Large intestine (tissue), 3 donors: ENCODE measurements at regions not wholly inside any gene's neighbourhood (a gene's known extent, or its start where the extent isn't known, plus 50 kb on each side); places are given as distances from the start of the nearest gene placed in this dataset.

ENCODE experiments used
- DNase-seq, 2 donors: peaks; one replicate each; pipeline versions ENCODE4 v3.0.0 to v3.0.0-alpha.2; 2013
- H3K27ac ChIP-seq: one replicate; pipeline ENCODE4 v1.5.1; 2013; ENCODE audit warnings: low read length
- H3K27me3 ChIP-seq: 2 replicates; pipeline ENCODE4 v1.6.1; 2013; ENCODE audit warnings: low read length; ENCODE audit not compliant: control insufficient read depth, insufficient read depth
- H3K36me3 ChIP-seq: 2 replicates; pipeline ENCODE4 v1.6.1; 2013; ENCODE audit warnings: low read length; ENCODE audit not compliant: control insufficient read depth, insufficient read depth
- H3K4me1 ChIP-seq: one replicate; pipeline ENCODE4 v1.6.1; 2013; ENCODE audit warnings: low read length; ENCODE audit not compliant: control insufficient read depth, insufficient read depth
- H3K4me3 ChIP-seq: one replicate; pipeline ENCODE4 v1.5.1; 2013; ENCODE audit warnings: low read length
- H3K9me3 ChIP-seq: one replicate; pipeline ENCODE4 v1.6.1; 2013; ENCODE audit warnings: mild to moderate bottlenecking, low read depth, low read length, moderate library complexity; ENCODE audit not compliant: control insufficient read depth
- WGBS: methylation state at CpG from one replicate; pipeline ENCODE4 v1.1.5; 2013; ENCODE audit warnings: low lambda C conversion rate; ENCODE audit not compliant: insufficient coverage; 5-methylcytosine and 5-hydroxymethylcytosine counted together

GRCh38 chr15:57821826-57822225 lies 115.3 kb downstream of the POLR2M start:
- 90% methylated on average over 2 of the region's 2 CpGs for WGBS

GRCh38 chr15:57823325-57823882 lies 116.9 kb downstream of the POLR2M start:
- H3K9me3 ChIP-seq: no peaks in the 10 kb centered on the region
- H3K27ac ChIP-seq: no peak overlapping the region
- no peaks in the 10 kb centered on the region for H3K27me3 ChIP-seq
- WGBS: 67% methylated on average over 1 of the region's 6 CpGs
- no peak overlapping the region for H3K4me3 ChIP-seq
- no peak for DNase-seq
- H3K36me3 ChIP-seq: no peaks in the 10 kb centered on the region
- H3K4me1 ChIP-seq: no peaks in the 10 kb centered on the region

More at GRCh38 chr15:57821826-57822225, 115.3 kb downstream of the POLR2M start:
- H3K27ac ChIP-seq: no peak overlapping the region
- no peak overlapping the region for H3K4me3 ChIP-seq
- H3K36me3 ChIP-seq: no peaks in the 10 kb centered on the region
- no peaks in the 10 kb centered on the region for H3K4me1 ChIP-seq
- no peak for DNase-seq
- no peaks in the 10 kb centered on the region for H3K9me3 ChIP-seq
- no peaks in the 10 kb centered on the region for H3K27me3 ChIP-seq

DNA sequence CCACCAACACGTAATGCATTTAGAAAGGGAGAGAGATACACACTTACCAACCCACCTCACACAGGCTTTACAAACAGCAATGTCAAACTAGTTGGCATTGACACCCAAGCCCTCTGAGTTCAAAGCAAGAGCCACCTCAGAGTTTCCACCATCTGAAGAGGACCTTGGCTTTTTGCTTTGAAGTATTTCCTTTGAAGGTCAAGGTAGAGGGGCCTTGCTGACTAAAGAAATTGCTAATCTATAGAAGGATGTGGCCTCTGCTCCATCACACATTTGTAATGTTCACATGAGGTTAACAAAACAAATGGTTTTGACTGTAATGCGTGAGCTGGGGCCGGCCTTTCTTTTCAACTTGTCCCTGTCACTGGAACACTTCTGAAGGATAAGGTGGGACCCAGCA lies 117.7 kb downstream of the POLR2M start:
- no peak for DNase-seq
- Histone ChIP-seq H3K27ac (no peak overlapping the region), H3K36me3 (no peaks in the 10 kb centered on the region), H3K9me3 (no peaks in the 10 kb centered on the region), H3K27me3 (no peaks in the 10 kb centered on the region), H3K4me1 (no peaks in the 10 kb centered on the region), H3K4me3 (no peak overlapping the region)
- WGBS: no CpG with 5 or more reads among the region's 3 CpGs

- H3K4me1 ChIP-seq: no peaks in the 10 kb centered on the region
- no peaks in the 10 kb centered on the region for H3K9me3 ChIP-seq
- no peaks in the 10 kb centered on the region for H3K27me3 ChIP-seq
- WGBS: no CpG with 5 or more reads among the region's 5 CpGs
- H3K27ac ChIP-seq: no peak overlapping the region
- no peak overlapping the region for H3K4me3 ChIP-seq
- H3K36me3 ChIP-seq: no peaks in the 10 kb centered on the region
- DNase-seq: no peak
Measured at GRCh38 chr15:57827021-57827420, 120.5 kb downstream of the POLR2M start.

- no peak overlapping the region for H3K27ac ChIP-seq
Measured at GRCh38 chr15:57827971-57828370, 121.5 kb downstream of the POLR2M start.

GRCh38 chr15:57832183-57832582 lies 125.7 kb downstream of the POLR2M start:
- Histone ChIP-seq H3K36me3 (no peaks in the 10 kb centered on the region), H3K9me3 (no peaks in the 10 kb centered on the region), H3K4me3 (no peak overlapping the region), H3K4me1 (no peaks in the 10 kb centered on the region), H3K27me3 (no peaks in the 10 kb centered on the region), H3K27ac (no peak overlapping the region)
- no CpG with 5 or more reads among the region's 1 CpG for WGBS
- DNase-seq: no peak

More at GRCh38 chr15:57827971-57828370, 121.5 kb downstream of the POLR2M start:
- Histone ChIP-seq H3K4me3 (no peak overlapping the region), H3K36me3 (no peaks in the 10 kb centered on the region), H3K9me3 (no peaks in the 10 kb centered on the region), H3K4me1 (no peaks in the 10 kb centered on the region), H3K27me3 (no peaks in the 10 kb centered on the region)
- WGBS: no CpG with 5 or more reads among the region's 2 CpGs
- no peak for DNase-seq

DNA sequence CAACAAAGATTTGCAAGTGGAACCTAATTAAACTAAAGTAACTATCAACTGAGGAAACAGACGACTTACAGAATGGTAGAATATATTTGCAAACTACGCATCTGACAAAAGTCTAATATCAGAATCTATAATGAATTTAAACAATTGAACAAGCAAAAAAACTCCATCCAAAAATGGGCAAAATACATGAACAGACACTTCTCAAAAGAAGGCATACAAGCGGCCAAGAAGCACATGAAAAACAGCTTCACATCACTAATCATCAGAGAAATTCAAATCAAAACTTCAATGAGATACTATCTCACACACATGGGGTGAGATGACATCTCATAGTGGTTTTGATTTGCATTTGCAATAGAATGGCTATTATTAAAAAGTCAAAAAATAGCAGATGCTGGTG lies 128.6 kb downstream of the POLR2M start:
- no peak for DNase-seq
- no CpG with 5 or more reads among the region's 3 CpGs for WGBS
- Histone ChIP-seq H3K36me3 (no peaks in the 10 kb centered on the region), H3K4me1 (no peaks in the 10 kb centered on the region), H3K9me3 (no peaks in the 10 kb centered on the region), H3K27me3 (no peaks in the 10 kb centered on the region), H3K4me3 (no peak overlapping the region), H3K27ac (no peak overlapping the region)

DNA sequence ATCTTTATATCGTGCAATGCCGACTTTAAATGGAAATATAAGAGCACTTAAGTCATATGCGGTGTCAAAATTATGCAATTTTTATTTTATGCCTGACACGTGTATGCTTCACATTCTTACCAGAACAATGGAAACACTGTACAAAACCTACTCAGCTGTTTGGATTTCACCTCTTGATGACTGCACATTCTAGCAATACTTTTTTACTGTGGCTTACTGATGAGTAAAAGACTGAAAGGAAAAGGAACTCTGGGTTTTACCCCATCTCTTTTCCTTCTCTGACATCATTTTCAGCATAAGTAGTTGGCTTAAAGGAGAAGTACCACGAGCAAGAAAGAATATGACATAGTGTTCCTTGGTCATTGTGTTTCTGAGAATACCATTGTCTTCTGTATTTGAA lies 142.8 kb downstream of the POLR2M start:
- no peak overlapping the region for H3K4me3 ChIP-seq
- 100% methylated on average over 4 of the region's 5 CpGs for WGBS
- DNase-seq: no peak

GRCh38 chr15:57854531-57854930 lies 148.0 kb downstream of the POLR2M start:
- no peak for DNase-seq
- no peak overlapping the region for H3K27ac ChIP-seq

More for the DNA sequence above, 142.8 kb downstream of the POLR2M start:
- Histone ChIP-seq H3K36me3 (no peaks in the 10 kb centered on the region), H3K4me1 (no peaks in the 10 kb centered on the region), H3K9me3 (no peaks in the 10 kb centered on the region), H3K27me3 (peaks cover 2% of the 10 kb centered on the region), H3K27ac (no peak overlapping the region)

GRCh38 chr15:57857871-57858270 lies 151.4 kb downstream of the POLR2M start:
- H3K4me3 ChIP-seq: no peak overlapping the region
- DNase-seq: no peak
- no CpG with 5 or more reads among the region's 1 CpG for WGBS
- H3K36me3 ChIP-seq: no peaks in the 10 kb centered on the region
- H3K27ac ChIP-seq: no peak overlapping the region
- H3K4me1 ChIP-seq: no peaks in the 10 kb centered on the region
- no peaks in the 10 kb centered on the region for H3K9me3 ChIP-seq
- no peaks in the 10 kb centered on the region for H3K27me3 ChIP-seq

More at GRCh38 chr15:57854531-57854930, 148.0 kb downstream of the POLR2M start:
- Histone ChIP-seq H3K9me3 (no peaks in the 10 kb centered on the region), H3K4me1 (no peaks in the 10 kb centered on the region), H3K27me3 (peaks cover 2% of the 10 kb centered on the region), H3K4me3 (no peak overlapping the region), H3K36me3 (no peaks in the 10 kb centered on the region)

GRCh38 chr15:57859130-57859685 lies 152.7 kb downstream of the POLR2M start:
- DNase-seq: no peak

More at GRCh38 chr15:57859130-57859685, 152.7 kb downstream of the POLR2M start:
- Histone ChIP-seq H3K27ac (no peak overlapping the region), H3K4me1 (no peaks in the 10 kb centered on the region), H3K4me3 (no peak overlapping the region), H3K36me3 (no peaks in the 10 kb centered on the region), H3K9me3 (no peaks in the 10 kb centered on the region), H3K27me3 (no peaks in the 10 kb centered on the region)
- WGBS: 100% methylated on average over 1 of the region's 2 CpGs
